GM23248 (cell line): ENCODE measurements at regions not wholly inside any gene's neighbourhood (a gene's known extent, or its start where the extent isn't known, plus 50 kb on each side); places are given as distances from the start of the nearest gene placed in this dataset.
A peak's percentile ranks its signal among the peaks of the same experiment; 100 is the strongest.

Source experiments
- DNase-seq: peaks from one replicate; pipeline ENCODE4 v3.0.0-alpha.2; 2015
- H2AFZ ChIP-seq: fragments of 200-600 bp; sonication (generic); 2 replicates; pipeline ENCODE4 v1.6.1; 2016; ENCODE audit warnings: antibody characterized with exemption
- H3F3A ChIP-seq: fragments of 200-600 bp; sonication (generic); 2 replicates; pipeline ENCODE4 v1.6.1; 2016; ENCODE audit warnings: mild to moderate bottlenecking, antibody characterized with exemption, mixed run types; ENCODE audit not compliant: insufficient read depth
- H3K27ac ChIP-seq: fragments of 200-600 bp; sonication (generic); 2 replicates; pipeline ENCODE4 v1.5.1; 2016; ENCODE audit warnings: mild to moderate bottlenecking
- H3K27me3 ChIP-seq: fragments of 200-600 bp; sonication (generic); replicated peaks from 2 replicates; pipeline ENCODE4 v1.6.1; 2016; ENCODE audit warnings: mild to moderate bottlenecking; ENCODE audit not compliant: insufficient read depth
- H3K36me3 ChIP-seq: fragments of 200-600 bp; sonication (generic); 2 replicates; pipeline ENCODE4 v1.6.1; 2016; ENCODE audit warnings: low read depth, mild to moderate bottlenecking
- H3K4me1 ChIP-seq: fragments of 200-600 bp; sonication (generic); 2 replicates; pipeline ENCODE4 v1.6.1; 2016; ENCODE audit warnings: mild to moderate bottlenecking; ENCODE audit not compliant: insufficient read depth
- H3K4me2 ChIP-seq: fragments of 200-600 bp; sonication (generic); one replicate; pipeline ENCODE4 v1.6.1; 2016; ENCODE audit warnings: mild to moderate bottlenecking; ENCODE audit not compliant: unreplicated experiment
- H3K4me3 ChIP-seq: fragments of 200-600 bp; sonication (generic); 2 replicates; pipeline ENCODE4 v1.5.1; 2016; ENCODE audit warnings: mild to moderate bottlenecking
- H3K79me2 ChIP-seq: fragments of 200-600 bp; sonication (generic); 2 replicates; pipeline ENCODE4 v1.6.1; 2016; ENCODE audit warnings: mild to moderate bottlenecking; ENCODE audit not compliant: insufficient read depth
- H3K9ac ChIP-seq: fragments of 200-600 bp; sonication (generic); 2 replicates; pipeline ENCODE4 v1.6.1; 2016; ENCODE audit warnings: mild to moderate bottlenecking
- H3K9me2 ChIP-seq: fragments of 200-600 bp; sonication (generic); 2 replicates; pipeline ENCODE4 v1.6.1; 2016; ENCODE audit warnings: mixed run types, mild to moderate bottlenecking, moderate library complexity; ENCODE audit not compliant: insufficient read depth
- H3K9me3 ChIP-seq: fragments of 200-600 bp; sonication (generic); one replicate; pipeline ENCODE4 v1.6.1; 2017; ENCODE audit warnings: low read depth
- H4K20me1 ChIP-seq: fragments of 200-600 bp; sonication (generic); 2 replicates; pipeline ENCODE4 v1.6.0; 2016; ENCODE audit not compliant: insufficient read depth
- EZH2 ChIP-seq: fragments of 200-600 bp; sonication (generic); IDR thresholded peaks from 2 replicates; pipeline ENCODE4 v1.6.1; 2018; ENCODE audit warnings: antibody characterized with exemption, mild to moderate bottlenecking; ENCODE audit not compliant: insufficient read depth, poor library complexity, severe bottlenecking
- EZH2phosphoT487 ChIP-seq: fragments of 200-600 bp; sonication (generic); IDR thresholded peaks from 2 replicates; pipeline ENCODE4 v1.6.1; 2018; ENCODE audit warnings: antibody characterized with exemption, moderate library complexity, mild to moderate bottlenecking, low read depth; ENCODE audit not compliant: insufficient read depth
- WGBS, 2 experiments: methylation state at CpG; one replicate each; pipeline ENCODE4 v1.1.6; 2015 to 2017; ENCODE audit warnings: low lambda C conversion rate in 2 of 2, low coverage in 1 of 2; ENCODE audit errors: missing lambda C conversion rate in 2 of 2; 5-methylcytosine and 5-hydroxymethylcytosine counted together
- in situ Hi-C: fragments of 300-500 bp; cut with MboI; formaldehyde crosslinking; loops from 2 replicates; pipeline ENCODE4 v1.15.0; 2020

DNA sequence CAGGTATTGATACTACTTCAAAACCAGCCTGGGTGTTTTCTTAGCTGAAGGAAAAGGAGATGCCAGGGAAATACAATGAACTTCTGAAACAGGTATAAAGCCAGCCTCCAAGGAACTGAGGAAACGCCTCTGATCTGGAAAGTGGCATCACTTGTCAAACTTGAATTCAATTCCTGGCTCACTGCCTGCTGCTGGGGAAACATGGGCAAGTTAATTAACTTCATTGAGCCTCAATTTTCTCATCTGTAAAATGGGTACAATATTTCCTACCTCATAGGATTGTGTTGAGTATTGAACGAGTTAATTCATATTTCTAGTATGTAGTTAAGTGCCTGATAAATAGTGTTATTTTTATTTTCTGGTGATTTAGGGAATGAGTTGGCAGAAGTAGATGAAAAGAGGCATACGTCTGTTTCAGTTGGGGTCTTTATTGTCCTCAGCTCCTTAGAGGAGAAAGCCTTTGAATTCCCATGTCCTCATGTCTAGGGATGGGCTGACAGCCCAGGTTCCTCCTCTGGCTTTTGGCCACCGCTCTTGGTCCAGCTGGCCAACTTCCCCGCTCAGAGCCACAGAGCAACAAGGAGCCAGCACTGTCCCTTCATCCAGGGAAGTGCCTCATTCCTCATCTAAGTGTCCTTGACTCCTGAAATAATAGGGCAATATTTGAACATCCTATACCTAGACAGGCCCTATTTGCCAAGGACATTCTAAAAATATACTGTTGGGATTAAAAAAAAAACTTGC, 210.5 kb upstream of the GATA6 start:
- DNase-seq, result no peak
- Histone ChIP-seq H3K9ac (no peak overlapping the region), H3K9me3 (no peaks in the 10 kb centered on the region), H4K20me1 (no peaks in the 10 kb centered on the region), H3F3A (no peaks in the 10 kb centered on the region), H3K9me2 (no peaks in the 10 kb centered on the region), H3K4me2 (no peak overlapping the region), H3K27ac (no peak overlapping the region), H3K79me2 (no peaks in the 10 kb centered on the region), H2AFZ (no peak overlapping the region), H3K36me3 (no peaks in the 10 kb centered on the region), H3K27me3 (peaks cover 47% of the 10 kb centered on the region), H3K4me3 (no peak overlapping the region), H3K4me1 (no peaks in the 10 kb centered on the region)
- in situ Hi-C loops, result no loop called here
- TF ChIP-seq EZH2, result no peak
- TF ChIP-seq EZH2phosphoT487, result no peak
- WGBS, 2 experiments, result 35 to 41% methylated on average over 5 of the region's 5 CpGs

GRCh38 chr18:21960189-21960588, 209.2 kb upstream of the GATA6 start:
- WGBS, 2 experiments, result 1% methylated on average over 8 of the region's 8 CpGs
- Histone ChIP-seq H3K27ac (no peak overlapping the region), H3K9me2 (no peaks in the 10 kb centered on the region), H3K4me2 (no peak overlapping the region), H3K4me1 (no peaks in the 10 kb centered on the region), H4K20me1 (no peaks in the 10 kb centered on the region), H3K9me3 (no peaks in the 10 kb centered on the region), H3F3A (no peaks in the 10 kb centered on the region), H3K79me2 (no peaks in the 10 kb centered on the region), H3K9ac (no peak overlapping the region), H3K36me3 (no peaks in the 10 kb centered on the region), H3K27me3 (peaks cover 49% of the 10 kb centered on the region), H3K4me3 (no peak overlapping the region), H2AFZ (no peak overlapping the region)
- in situ Hi-C loops, result no loop called here
- no peak for TF ChIP-seq EZH2
- TF ChIP-seq EZH2phosphoT487, result no peak
- peak; percentile 47 for DNase-seq

DNA sequence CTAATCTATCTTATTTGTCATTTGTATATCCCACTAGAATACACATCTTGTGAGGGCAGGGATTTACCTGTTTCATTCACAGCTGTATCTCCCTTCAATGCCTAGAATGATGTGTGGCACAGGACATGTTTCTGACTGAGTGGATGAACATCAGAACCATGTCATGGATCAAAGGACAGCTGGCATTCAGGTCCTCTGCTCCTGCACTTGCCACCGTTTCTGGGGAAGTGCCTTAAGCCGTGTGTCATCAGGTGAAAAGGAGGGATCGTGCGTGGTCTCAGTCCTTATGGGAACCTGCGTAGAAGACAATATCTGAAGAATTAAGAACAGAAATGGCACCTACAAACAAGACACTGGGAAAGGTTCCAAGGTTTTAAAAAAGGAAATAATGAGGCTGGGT, 206.1 kb upstream of the GATA6 start:
- H3K9ac ChIP-seq, result no peak overlapping the region
- H3F3A ChIP-seq, result no peaks in the 10 kb centered on the region
- DNase-seq, result no peak
- TF ChIP-seq EZH2, result no peak
- TF ChIP-seq EZH2phosphoT487, result no peak
- no peaks in the 10 kb centered on the region for H4K20me1 ChIP-seq
- no peak overlapping the region for H2AFZ ChIP-seq
- in situ Hi-C loops, result no loop called here
- H3K9me2 ChIP-seq, result no peaks in the 10 kb centered on the region
- H3K4me1 ChIP-seq, result no peaks in the 10 kb centered on the region
- H3K27ac ChIP-seq, result no peak overlapping the region
- H3K4me3 ChIP-seq, result no peak overlapping the region
- H3K36me3 ChIP-seq, result no peaks in the 10 kb centered on the region
- no peak overlapping the region for H3K4me2 ChIP-seq
- H3K79me2 ChIP-seq, result no peaks in the 10 kb centered on the region
- 43 to 57% methylated on average over 5 of the region's 5 CpGs for WGBS, 2 experiments
- H3K27me3 ChIP-seq, result peaks cover 49% of the 10 kb centered on the region
- H3K9me3 ChIP-seq, result no peaks in the 10 kb centered on the region

- Histone ChIP-seq H3F3A (no peaks in the 10 kb centered on the region), H3K27ac (no peak overlapping the region), H3K4me2 (no peak overlapping the region), H3K9me3 (no peaks in the 10 kb centered on the region), H3K27me3 (peaks cover 20% of the 10 kb centered on the region), H2AFZ (no peak overlapping the region), H3K9ac (no peak overlapping the region), H3K36me3 (no peaks in the 10 kb centered on the region), H3K4me3 (no peak overlapping the region), H3K79me2 (no peaks in the 10 kb centered on the region), H4K20me1 (no peaks in the 10 kb centered on the region), H3K4me1 (no peaks in the 10 kb centered on the region), H3K9me2 (no peaks in the 10 kb centered on the region)
- DNase-seq, result no peak
- TF ChIP-seq EZH2phosphoT487, result no peak
- no peak for TF ChIP-seq EZH2
- in situ Hi-C loops, result no loop called here
- WGBS, 2 experiments, result 22 to 36% methylated on average over 4 of the region's 4 CpGs
Observed at GRCh38 chr18:21968338-21968737, 201.1 kb upstream of the GATA6 start.
